Adrenal gland (tissue), 9 donors: ENCODE measurements at regions not wholly inside any gene's neighbourhood (a gene's known extent, or its start where the extent isn't known, plus 50 kb on each side); places are given as distances from the start of the nearest gene placed in this dataset.
"Not testable (repeated sequence)": the region's sequence is repeated elsewhere in the genome, so short reads cannot be mapped to it uniquely, and the experiment has no call there.

Experiments
- DNase-seq, 7 donors: peaks; one replicate each; pipeline ENCODE4 v3.0.0-alpha.2; 2019 to 2020
- H3K27ac ChIP-seq, 5 donors: fragments of 200-600 bp; sonication (generic) in 4 of 5; 1 replicate in 3 of 5; 2 replicates in 2 of 5; pipeline versions ENCODE4 v1.5.1 to v1.8.0; 2016 to 2020; ENCODE audit warnings: mild to moderate bottlenecking in 1 of 5
- H3K27me3 ChIP-seq: fragments of 200-600 bp; 2 replicates; pipeline ENCODE4 v1.8.0; 2021
- H3K36me3 ChIP-seq, 2 donors: fragments of 200-600 bp; replicated peaks in 1 of 2; 1 replicate in 1 of 2; 2 replicates in 1 of 2; pipeline versions ENCODE4 v1.5.1 to v1.8.0; 2018 to 2022
- H3K4me1 ChIP-seq, 2 donors: fragments of 200-600 bp; replicated peaks in 1 of 2; 1 replicate in 1 of 2; 2 replicates in 1 of 2; pipeline versions ENCODE4 v1.5.1 to v1.8.0; 2018 to 2021
- H3K4me3 ChIP-seq, 4 donors: fragments of 200-600 bp; sonication (generic) in 3 of 4; one replicate each; pipeline ENCODE4 v1.5.1; 2016 to 2018
- H3K9me3 ChIP-seq, 3 donors: fragments of 200-600 bp; sonication (generic) in 1 of 3; replicated peaks in 1 of 3; 1 replicate in 2 of 3; 2 replicates in 1 of 3; pipeline versions ENCODE4 v1.5.1 to v1.8.0; 2016 to 2021
- CTCF ChIP-seq, 6 experiments: fragments of 450-650 bp in 4 of 6; fragments of 200-600 bp in 2 of 6; sonication (generic) in 1 of 6; IDR thresholded peaks; 1 replicate in 5 of 6; 2 replicates in 1 of 6; pipeline versions ENCODE4 v1.5.1 to v1.8.0; 2016 to 2021; ENCODE audit warnings: antibody characterized with exemption in 6 of 6, mild to moderate bottlenecking in 2 of 6, moderate library complexity in 1 of 6
- POLR2A ChIP-seq, 2 donors: fragments of 450-650 bp; IDR thresholded peaks; one replicate each; pipeline ENCODE4 v1.6.1; 2017; ENCODE audit warnings: antibody characterized with exemption in 2 of 2, mild to moderate bottlenecking in 2 of 2, moderate library complexity in 1 of 2
- WGBS, 4 donors: extraction: QIAGEN DNeasy Blood & Tissue Kit in 2 of 4; methylation state at CpG; one replicate each; pipeline versions ENCODE4 v1.1.5 to v1.1.7; 2013 to 2017; 5-methylcytosine and 5-hydroxymethylcytosine counted together
- intact Hi-C, 2 donors: fragments of 100-400 bp; cut with DNase I; formaldehyde crosslinking; loops; one replicate each; pipeline versions ENCODE4 v1.14.1 to v1.15.0; 2022 to 2023
- donor health status: healthy with polysubstance abuse.
- donor health status: Bipolar disorder and iron deficiency.
- donor health status: DM: yes; HTN: yes; CAD: no.
- donor health status: DM: no; HTN: no; CAD: no.
- donor health status: DM: no; HTN: no; CAD: no.

- Histone ChIP-seq H3K36me3 (no peaks in the 10 kb centered on the region), H3K27ac (no peak overlapping the region), H3K4me1 (no peaks in the 10 kb centered on the region), H3K27me3 (no peaks in the 10 kb centered on the region), H3K4me3 (no peak overlapping the region), H3K9me3 (peaks cover 0 to 7% (median 0%) of the 10 kb centered on the region in 3 donors)
- DNase-seq, result no peak
- 69 to 83% (median 76%) methylated on average over 7 of the region's 7 CpGs for WGBS, 4 donors
- intact Hi-C loops, result no loop called here
- TF ChIP-seq POLR2A (IDR thresholded peaks at IDR 0.05) (no peak), CTCF (IDR thresholded peaks at IDR 0.05) (no peak)
These were observed 260.8 kb upstream of the AMIGO2 start for GRCh38 chr12:47340411-47341015.

- intact Hi-C loops, result no loop called here
- Histone ChIP-seq H3K27ac (no peak overlapping the region), H3K4me1 (no peaks in the 10 kb centered on the region), H3K9me3 (peaks cover 0 to 7% (median 0%) of the 10 kb centered on the region in 3 donors), H3K27me3 (no peaks in the 10 kb centered on the region), H3K4me3 (no peak overlapping the region), H3K36me3 (no peaks in the 10 kb centered on the region)
- TF ChIP-seq CTCF (IDR thresholded peaks at IDR 0.05) (no peak), POLR2A (IDR thresholded peaks at IDR 0.05) (no peak)
- DNase-seq, result no peak
These were observed 257.8 kb upstream of the AMIGO2 start for GRCh38 chr12:47337581-47337980.

GRCh38 chr12:47333271-47333858 is 253.6 kb upstream of the AMIGO2 start:
- H3K4me3 ChIP-seq, H3K9me3 ChIP-seq, DNase-seq, H3K27ac ChIP-seq, H3K36me3 ChIP-seq, H3K27me3 ChIP-seq, H3K4me1 ChIP-seq, intact Hi-C loops: not testable (repeated sequence)
- WGBS, 4 donors, result 83 to 97% (median 93%) methylated on average over 6 to 22 of the region's 22 CpGs

- Histone ChIP-seq H3K27me3 (no peaks in the 10 kb centered on the region), H3K4me1 (no peaks in the 10 kb centered on the region), H3K4me3 (no peak overlapping the region), H3K36me3 (no peaks in the 10 kb centered on the region), H3K9me3 (no peaks in the 10 kb centered on the region), H3K27ac (no peak overlapping the region)
- WGBS, 4 donors, result 83 to 92% (median 89%) methylated on average over 1 of the region's 1 CpG
- intact Hi-C loops, result no loop called here
- TF ChIP-seq POLR2A (IDR thresholded peaks at IDR 0.05) (no peak), CTCF (IDR thresholded peaks at IDR 0.05) (no peak)
- no peak for DNase-seq
These were observed 249.2 kb upstream of the AMIGO2 start for GRCh38 chr12:47328831-47329545.
